ENCODE measurements at regions not wholly inside any gene's neighbourhood (a gene's known extent, or its start where the extent isn't known, plus 50 kb on each side); places are given as distances from the start of the nearest gene placed in this dataset.

- TF ChIP-seq CTCF (IDR thresholded peaks at IDR 0.05) (no peak), REST (IDR thresholded peaks at IDR 0.05; ENCODE audit: insufficient read depth in 1 of 2, low read depth in 2 of 2, low read length in 1 of 2) (no peak)
Measured at GRCh38 chr10:130570074-130570473, 433.9 kb downstream of the GLRX3 start.
